ENCODE measurements at regions not wholly inside any gene's neighbourhood (a gene's known extent, or its start where the extent isn't known, plus 50 kb on each side); places are given as distances from the start of the nearest gene placed in this dataset.
A peak's percentile ranks its signal among the peaks of the same experiment; 100 is the strongest.

DNA sequence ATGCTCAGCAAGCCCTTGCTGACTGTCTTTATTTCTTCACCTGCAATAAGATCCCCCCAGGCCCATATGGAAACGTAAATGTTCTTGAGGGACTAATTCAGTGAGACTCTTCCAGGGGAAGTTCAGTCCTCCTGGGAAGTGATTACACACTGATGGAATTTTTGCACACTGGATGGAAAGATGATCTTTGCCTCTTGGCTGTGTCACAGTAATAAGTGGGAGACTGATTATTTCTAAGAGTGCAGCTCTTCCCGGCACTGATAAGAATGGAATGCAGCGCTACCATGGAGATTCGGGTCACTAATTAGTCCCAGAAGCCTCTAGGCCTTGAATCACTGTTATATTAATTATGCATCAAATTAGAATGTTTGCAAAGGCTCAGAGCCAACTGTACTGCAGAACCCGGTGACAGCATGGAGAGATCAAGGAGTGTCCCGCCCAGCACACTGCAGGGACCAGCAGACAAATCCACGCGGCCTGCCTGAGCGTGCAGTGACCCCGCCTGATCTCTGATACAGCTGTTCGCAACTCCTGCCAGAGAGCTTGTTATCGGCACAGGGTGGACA is 178.3 kb downstream of the SNX19 start:
- peak; percentile 69 for DNase-seq

DNA sequence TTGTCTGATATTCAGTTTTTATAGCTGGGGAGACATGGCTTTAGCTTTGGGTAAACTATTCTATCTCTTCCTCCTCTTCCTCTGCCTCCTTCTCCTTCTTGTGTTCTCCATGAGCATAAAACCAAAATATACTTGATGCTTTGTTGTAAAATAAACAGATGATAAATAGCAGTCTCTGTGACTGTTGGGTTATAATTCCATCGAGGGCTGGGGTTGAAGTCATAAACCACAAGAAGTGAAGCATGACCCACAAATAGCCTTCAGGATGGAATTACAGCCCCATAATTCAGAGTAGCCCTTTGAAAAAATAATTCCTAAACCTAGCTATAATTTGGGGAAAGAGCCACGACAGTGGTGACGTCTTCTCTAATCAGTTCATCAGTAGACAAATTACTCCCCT is 177.7 kb downstream of the SNX19 start:
- DNase-seq, result no peak

DNA sequence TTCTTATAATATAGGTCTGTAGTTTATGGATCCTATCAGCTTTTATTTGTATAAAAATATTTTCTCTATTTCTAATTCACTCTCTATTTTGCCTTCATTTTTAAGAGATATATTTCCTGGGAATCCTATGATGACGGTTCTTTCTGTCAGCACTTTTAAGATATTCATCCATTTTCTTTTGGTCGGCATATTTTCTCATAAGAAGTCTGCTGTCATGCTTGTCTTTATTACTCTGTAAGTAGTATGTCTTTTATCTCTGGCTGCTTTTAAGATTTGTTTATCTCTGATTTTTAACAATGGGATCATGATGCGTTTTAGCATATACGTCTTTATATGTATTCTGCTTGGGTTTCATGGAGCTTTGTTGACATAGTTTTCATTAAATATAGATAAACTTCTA is 175.5 kb downstream of the SNX19 start:
- no peak for DNase-seq

DNA sequence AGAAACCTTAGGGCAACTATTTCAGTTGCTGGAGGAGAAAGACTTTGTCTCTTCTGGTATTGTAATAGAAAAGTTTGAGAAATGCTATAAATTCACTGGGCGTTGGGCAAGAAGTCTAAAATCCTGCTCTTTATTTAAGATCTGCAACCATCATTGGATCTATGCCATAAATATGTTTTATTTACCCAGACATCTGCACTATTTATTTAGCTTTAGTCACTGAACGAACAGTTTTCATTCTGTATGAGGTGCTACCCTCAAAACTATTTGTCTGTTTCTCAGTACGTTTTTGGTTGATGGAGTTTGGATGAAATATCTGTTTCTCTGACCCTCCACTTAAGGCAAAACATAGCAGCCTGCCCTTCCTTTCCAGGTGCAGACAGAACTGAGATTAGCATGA is 171.5 kb downstream of the SNX19 start:
- no peak for DNase-seq

DNA sequence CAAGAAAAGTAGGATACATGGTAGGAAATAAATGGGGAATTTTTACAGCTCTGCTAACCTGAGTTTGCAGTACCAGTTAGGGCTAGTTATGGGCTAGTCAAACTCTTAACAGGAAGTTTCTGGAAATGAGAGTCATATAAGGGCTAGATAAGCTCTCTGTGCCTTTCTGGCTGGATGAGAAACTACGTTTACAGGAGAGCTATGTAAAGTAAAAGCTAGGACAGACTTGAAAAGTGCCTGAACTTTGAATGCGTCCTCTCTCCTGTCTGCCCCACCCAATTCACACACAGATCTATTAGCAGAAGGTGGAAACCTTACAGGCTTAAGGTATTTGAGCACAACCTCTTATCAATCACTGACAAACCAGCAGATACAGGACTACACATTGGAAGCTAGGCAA is 167.1 kb downstream of the SNX19 start:
- DNase-seq, result no peak

DNA sequence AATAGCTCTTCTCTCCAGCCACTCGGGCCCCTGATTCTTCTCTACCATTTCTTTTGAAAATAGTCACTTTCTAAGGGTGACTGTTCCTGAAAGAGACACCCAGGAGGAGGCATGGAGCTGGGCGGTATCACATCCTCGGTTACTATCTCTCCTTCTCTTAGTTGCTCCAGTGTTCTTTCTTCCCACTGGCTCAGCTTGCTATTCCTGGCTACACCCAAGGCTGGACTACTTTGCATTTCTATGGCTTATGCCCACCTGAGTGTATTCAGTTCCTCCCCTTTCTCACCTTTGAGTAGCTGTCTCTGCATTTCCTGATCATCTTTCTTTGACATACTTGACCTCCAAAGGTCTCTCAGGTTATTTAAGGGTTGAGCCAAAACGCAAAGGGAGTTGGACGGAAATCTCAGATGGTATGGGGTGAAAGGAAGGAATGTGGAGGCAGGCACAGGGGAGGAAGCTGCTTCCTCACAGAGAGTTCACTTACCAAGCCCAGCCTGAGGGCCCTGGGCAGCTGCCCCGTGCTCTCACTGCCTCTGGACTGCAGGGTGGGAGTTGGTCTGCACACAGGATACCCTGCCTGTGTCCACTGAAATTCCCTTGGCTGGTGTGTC is 155.7 kb downstream of the SNX19 start:
- DNase-seq, result no peak

DNA sequence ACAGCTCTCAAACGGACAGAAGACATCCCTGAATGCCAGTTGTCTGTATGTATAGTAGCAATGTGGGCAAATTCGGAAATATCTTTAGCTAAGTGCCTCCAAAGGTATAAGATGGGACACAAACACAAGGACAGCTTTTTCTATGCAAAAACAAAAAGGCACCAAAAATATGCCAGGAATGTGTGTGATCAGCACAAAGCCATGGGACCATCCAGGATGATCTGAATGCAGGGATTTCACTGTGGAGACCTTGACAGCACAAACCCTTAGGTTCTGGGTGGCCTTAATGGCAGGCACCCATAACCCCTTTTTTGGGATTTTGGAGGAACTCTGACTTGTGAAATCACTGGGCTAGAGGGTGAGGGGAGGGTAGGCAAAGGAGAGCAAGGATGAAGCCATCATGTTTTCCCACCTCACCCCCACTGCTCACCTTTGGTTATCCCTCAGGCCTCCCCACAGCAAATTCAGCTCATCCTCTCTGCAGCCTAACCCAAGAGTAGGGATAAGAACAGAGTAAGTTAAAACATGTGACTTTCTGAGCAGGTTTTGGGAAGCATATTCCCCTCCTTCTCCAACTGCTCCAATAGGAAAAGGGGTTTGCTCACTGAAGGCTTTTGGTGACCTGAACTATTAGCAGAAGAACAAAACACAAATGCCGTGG is 154.6 kb downstream of the SNX19 start:
- no peak for DNase-seq

DNA sequence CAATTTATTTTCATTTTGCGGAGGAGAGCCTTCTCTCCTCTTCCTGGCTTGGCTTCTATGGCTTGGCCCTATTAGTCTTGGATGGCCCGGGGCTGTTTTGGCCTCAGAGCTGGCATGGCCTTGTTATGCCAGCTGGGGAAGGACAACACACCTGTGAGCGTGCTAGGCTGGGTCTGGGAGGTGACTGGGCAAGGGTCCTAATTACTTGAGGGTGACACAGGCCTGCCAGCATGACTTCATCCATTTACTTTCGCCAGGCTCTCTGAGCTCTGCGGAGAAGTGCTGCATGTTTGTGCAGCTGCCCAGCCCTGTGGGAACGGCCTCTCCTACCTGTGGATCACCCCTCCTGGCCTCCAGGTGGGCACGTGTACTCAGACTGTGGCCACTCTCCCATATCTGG is 153.6 kb downstream of the SNX19 start:
- no peak for DNase-seq

DNA sequence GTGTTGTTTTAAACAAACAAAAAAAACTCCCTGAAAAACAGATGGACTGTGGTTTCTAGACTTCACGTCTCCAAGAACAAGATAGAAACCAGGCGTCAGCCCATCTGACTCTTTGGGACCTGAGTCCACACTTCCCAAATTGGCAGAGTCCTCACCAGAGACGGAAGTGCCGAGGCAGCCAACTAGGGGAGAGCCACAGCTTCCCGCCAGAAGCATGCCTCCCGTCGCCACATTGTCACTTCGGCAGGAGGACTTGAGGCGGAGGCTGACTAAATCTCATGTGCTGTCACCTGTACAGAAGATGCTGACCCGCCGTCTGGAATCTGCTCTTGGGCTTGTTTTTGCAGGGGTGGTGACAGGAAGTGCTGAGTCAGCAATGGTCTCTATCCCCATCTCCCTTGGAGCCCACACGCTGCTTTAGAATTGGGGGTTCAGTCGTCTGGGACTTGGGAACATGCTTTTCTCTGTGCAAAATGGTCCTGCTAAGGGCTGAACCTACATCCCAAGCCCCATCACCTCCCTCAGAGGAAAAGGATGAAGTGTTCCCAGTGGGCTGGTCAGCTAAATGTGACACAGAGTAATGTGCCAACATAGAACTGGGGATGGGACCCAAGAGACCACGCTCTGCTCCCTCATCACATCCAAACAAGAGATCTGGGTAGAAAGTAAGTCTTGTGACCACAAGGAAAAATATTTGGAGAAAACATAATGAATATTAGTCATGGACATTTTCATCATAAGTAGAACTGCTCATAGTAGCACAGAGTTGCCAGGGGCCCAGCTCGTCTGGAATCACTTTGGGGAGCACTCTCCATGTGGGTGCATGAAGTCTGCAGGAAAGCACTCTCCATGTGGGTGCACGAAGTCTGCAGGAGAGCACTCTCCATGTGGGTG is 152.9 kb downstream of the SNX19 start:
- no peak for DNase-seq

DNA sequence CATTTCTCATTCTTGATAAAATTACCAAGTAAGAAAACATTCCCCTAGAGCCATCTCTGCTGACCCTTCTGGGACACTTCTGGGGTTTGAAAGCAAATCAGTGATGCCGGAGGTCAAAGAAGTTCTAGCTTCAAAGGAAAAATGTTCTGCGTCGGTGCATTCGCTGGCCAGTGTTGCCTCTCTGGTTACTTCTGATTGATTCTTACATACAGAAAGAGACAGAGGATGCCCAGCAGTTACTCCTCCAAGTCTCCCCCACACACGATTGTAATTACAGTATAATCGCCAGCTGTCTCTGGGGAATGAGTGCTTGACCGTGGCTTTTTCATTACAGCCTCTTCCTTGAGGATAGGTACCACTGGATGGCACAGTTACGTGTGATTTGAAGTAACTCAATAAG is 150.9 kb downstream of the SNX19 start:
- peak; percentile 81 for DNase-seq

DNA sequence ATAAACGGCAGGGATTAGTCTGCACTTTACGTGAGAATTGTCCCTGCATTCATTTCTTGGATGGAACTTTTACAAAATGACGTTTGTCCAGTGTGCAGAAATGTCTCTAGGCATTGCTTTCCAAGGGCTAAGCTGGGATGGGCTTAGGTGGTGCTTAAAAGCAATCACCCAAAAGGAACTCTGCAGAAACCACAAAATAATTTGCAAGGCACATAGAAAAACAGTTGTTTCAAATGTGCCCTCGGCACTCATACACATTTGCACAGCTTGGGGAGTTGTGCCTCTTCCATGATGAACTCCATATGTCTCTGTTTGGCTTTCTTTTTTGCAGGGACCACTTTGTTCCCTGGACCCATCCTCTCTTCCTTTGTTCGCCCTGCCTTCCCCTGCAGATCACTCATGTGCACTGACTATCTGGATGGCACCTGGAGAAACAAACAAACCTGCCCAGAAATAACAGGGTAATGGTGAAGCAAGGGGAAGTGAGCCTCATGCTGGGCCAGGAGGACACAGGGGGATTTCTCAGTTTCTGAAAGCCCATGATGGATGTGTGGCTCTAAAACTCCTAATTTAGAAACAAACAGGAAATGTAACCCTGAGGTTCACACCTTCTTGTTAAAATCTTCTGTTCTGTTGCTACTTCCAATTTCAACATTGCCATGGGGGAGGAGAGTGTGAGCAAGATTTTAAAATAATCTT is 150.2 kb downstream of the SNX19 start:
- no peak for DNase-seq

DNA sequence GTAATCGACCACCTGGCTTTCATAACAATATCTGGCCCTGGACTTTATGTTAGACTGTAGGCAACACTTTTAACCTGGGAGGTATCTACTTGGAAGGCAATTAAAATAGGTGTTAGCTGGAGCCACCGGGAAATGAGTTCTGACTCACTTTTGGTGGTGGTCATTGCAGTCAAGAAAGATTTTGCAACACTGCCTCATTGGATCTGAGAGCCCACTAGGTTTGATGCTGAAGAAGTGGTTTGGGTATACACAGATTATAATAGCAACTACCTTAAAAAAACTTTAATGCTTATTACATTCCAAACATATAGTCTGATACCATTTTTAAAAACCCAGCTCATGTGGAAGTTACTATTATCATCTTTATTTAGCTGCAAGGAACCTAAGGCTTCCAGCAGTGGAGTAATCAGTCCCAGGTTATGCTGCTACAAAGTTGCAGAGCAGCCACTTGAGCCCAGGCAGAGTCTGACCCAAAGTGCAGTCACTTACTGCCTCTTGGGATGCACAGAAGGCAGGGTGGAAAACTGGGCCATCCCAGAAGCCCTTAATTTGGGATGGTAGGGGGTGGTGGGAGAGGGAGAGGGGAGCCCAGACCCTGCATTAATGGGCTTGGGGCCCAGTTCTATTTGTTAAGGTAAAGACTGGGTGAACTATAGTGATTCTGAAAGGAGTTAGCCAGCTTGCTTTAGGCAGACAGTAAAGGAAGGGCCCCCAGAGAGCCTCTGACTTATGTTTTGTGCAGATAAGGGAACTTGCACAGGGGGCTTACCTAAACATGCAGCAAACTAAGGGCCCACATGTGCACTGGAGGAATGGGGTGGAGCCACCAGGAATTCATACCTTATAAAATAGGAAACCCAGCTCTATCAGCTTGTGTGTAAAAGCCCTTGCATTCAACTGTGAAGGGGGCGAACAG is 149.4 kb downstream of the SNX19 start:
- no peak for DNase-seq

DNA sequence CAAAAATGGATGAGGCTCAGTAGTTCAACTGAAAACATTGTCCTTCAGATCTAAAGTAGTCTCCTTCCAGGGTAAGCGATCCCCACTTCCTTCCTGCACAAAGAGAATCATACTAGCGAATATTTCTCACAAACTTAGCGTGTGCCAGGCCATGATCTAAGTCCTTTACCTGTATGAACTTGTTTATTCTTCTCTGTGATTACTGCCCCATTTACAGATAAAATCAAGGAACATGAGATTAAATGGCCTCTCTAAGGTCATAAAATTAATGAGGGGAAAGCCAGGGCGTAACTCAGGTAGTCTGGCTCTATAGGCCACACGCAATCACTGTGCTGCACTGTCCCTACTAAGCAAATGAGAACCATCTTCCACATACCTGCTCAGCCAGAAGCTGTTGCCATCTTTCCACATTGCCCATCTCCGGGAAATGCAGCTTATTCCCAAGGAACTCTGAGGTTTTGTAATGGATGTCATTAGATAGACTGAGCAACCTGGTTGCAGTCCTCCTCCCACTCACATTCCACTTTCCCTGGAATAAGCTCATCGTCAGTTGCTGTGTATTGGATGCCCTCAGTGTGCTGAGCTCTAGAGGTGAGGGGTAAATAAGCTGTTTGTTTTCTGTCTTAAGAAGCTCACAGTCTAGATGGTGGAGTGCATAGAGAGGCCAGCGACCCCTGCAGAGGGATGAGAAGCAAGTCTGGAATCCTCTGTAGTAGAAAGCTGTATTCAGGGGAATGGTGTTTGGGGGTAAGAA is 146.3 kb downstream of the SNX19 start:
- DNase-seq, result no peak

DNA sequence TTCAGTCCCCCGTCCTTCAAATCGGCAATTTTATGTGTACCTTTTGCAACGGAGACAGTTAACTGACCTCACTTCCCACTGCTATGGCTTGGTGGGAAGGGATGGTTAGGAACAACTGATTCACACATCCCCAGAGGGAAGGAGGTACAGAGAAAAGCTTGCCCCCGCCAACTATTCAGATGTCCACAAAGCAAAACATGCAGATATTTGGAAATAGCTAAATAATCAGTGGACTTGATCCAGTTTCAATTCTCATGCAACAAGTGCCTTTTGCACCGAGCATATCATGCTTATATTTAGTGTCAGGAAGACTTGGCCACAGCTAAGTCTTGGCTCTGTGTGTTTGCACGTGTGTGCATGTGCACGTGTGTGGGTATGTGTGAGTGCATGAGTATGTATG is 144.6 kb downstream of the SNX19 start:
- DNase-seq, result no peak

DNA sequence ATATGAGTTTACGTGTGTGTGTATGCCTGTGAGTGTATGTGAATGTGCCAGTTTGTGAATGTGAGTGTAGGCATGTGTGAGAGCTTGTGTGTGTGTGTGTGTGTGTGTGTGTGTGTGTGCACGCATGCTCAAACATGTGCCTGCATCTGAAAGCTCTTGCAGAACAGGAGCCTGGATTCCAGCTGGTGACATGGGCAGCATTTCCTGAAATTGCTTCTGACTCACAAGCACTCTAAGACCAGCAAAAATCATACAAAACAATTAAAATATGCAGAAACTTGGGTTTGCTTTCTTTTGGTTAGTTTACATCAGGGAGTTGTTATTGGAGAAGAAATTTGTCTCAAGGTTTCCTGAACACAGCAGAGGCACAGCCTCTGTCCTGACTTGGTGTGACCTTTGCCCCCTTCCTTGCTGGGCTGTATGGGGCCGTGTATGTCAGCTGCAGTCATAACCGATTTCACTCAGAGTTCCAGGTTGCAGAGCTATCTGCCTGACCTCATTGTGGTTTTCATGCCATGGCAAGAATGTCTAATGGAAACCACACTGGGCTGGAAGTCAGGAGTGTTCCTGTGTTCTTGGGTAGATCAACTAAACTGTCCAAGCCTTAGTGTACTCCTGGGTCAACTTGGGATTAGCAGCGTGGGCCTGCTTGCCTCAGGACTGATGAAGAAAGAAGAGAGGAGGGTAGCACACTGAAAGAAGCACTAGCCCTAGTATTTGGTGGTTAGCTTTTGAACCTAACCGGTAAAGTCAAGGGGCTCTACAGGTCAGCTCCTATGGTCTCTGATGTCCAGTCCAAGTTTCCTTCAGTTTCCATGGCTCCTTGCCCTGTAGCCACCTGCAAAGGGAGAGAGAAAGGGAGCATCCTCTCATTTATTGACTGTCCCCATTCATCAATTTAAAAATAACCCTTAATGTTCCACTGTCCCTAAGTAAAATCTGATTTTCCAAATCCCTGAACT is 143.7 kb downstream of the SNX19 start:
- DNase-seq, result no peak

DNA sequence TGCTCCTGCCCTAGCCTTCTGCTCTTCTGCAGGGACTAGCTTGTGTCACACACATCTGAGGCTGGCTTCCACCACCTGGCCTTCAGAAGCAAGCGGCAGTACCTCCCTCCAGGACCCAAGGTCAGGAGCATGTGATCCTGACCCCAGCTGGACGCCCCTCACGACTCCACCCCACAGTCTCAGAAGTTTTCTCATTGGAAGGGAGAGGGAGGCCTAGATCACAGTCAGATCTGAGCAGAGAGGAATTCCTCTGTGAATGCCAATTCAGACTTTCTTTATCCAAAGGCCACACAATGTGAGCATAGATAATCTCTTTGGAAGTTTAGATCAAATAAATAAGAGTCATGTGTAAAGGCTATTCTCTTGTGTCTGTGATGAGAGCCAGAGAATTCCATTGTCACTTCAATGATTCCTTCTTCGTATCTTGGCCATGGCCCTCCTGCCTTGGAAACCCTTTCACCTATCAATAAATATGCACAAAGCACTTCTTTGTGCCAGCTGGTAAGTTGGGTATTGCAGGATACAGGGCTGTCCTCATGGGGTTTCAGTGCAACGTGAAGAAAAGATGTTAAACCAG is 142.9 kb downstream of the SNX19 start:
- no peak for DNase-seq

DNA sequence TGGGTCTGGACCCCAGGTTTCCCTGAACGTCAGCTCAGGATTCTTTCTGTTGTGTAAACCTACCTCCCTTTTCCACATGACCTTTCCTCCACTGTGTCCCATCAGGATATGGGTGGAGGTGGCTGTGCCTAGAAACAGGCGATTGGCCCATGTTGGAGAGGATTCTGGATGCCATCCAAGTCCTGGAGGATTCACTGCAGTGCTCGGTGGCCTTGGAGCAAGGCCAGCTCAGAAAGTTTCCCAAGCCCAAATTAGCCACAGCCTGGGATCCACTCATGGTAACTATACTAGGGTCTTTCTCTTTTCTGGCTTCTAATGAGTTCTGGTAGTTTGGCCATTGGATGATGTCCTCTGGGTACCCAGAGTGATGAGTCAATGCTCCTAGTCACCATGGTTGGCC is 141.6 kb downstream of the SNX19 start:
- DNase-seq, result no peak

DNA sequence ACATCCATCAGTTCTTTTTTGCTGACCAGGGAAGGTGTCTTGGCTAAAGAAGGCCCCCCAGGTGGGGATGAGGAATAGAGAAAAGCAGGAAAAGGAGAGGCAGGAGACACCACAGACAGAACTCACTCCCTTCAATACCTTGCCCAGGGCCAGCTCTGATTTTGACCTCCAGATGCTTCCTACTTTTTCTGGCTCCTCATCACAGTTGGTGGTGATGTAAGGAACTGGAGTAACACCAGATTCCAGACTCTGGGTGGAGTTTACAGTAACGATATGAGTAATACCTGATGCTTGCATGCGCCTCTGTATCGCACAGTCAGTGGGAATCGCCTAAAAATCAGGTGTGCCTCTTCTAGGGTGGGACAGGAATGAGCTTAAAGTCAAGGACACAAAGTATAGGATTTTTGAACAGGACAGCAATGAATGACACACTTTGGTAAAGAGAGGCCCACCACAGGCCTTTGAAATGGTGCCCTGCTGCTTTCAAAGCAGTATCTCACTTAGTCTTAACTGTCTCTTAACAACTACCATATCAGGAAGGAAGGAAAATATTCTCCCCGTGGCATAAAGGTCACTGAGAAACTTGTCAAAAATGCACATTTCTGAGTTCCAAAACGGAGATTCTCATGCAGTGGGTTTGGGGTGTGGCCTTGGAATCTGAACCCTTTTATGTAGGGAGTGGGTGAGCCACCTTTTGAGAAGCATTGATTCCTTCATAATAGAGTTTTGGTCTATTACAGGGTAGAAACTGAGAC is 140.8 kb downstream of the SNX19 start:
- DNase-seq, result no peak
